ENCODE measurements at regions not wholly inside any gene's neighbourhood (a gene's known extent, or its start where the extent isn't known, plus 50 kb on each side); places are given as distances from the start of the nearest gene placed in this dataset.

- no peaks in the 10 kb centered on the region for H3K9me3 ChIP-seq (ENCODE audit: control insufficient read depth, low read length)
- H3K9me3 Mint-ChIP-seq, result no peaks in the 10 kb centered on the region
- peaks cover 2% of the 10 kb centered on the region for H3K4me1 Mint-ChIP-seq
- H3K36me3 ChIP-seq (ENCODE audit: control insufficient read depth, insufficient read depth, low read length), result no peaks in the 10 kb centered on the region
- no peak overlapping the region for H3K4me3 ChIP-seq (ENCODE audit: low read length)
- H3K27ac Mint-ChIP-seq, result no peak overlapping the region
- H3K9ac ChIP-seq (ENCODE audit: extremely low read depth, low read length, poor library complexity, severe bottlenecking), result no peak overlapping the region
- no peaks in the 10 kb centered on the region for H3K36me3 Mint-ChIP-seq (ENCODE audit: low read depth)
- WGBS, 2 experiments (ENCODE audit: insufficient coverage in 1 of 2, insufficient read length in 1 of 2), result no CpG with 5 or more reads among the region's 1 CpG
- no peak overlapping the region for H3K27ac ChIP-seq (ENCODE audit: low read depth, low read length)
- no peak for DNase-seq
- H3K4me1 ChIP-seq (ENCODE audit: control insufficient read depth, insufficient read depth, low read length), result peaks cover 5% of the 10 kb centered on the region
- no peaks in the 10 kb centered on the region for H3K27me3 ChIP-seq (ENCODE audit: control insufficient read depth, insufficient read depth, low read length, poor library complexity, severe bottlenecking)
- H3K27me3 Mint-ChIP-seq (ENCODE audit: insufficient read depth), result no peaks in the 10 kb centered on the region
- H3K4me3 Mint-ChIP-seq, result no peak overlapping the region
- no peak for TF ChIP-seq CTCF (conservative IDR thresholded peaks at IDR 0.05)
Observed at GRCh38 chr21:27108228-27108627, 141.3 kb upstream of the ADAMTS5 start.

- WGBS, 2 experiments (ENCODE audit: insufficient coverage in 1 of 2, insufficient read length in 1 of 2), result 77 to 97% methylated on average over 2 to 5 of the region's 5 CpGs
- no peaks in the 10 kb centered on the region for H3K36me3 ChIP-seq (ENCODE audit: control insufficient read depth, insufficient read depth, low read length)
- H3K9ac ChIP-seq (ENCODE audit: extremely low read depth, low read length, poor library complexity, severe bottlenecking), result no peak overlapping the region
- Mint-ChIP-seq H3K4me1 (peaks cover 2% of the 10 kb centered on the region), H3K36me3 (ENCODE audit: low read depth) (no peaks in the 10 kb centered on the region), H3K27ac (no peak overlapping the region), H3K9me3 (peaks cover 3% of the 10 kb centered on the region), H3K27me3 (ENCODE audit: insufficient read depth) (no peaks in the 10 kb centered on the region), H3K4me3 (no peak overlapping the region)
- H3K4me3 ChIP-seq (ENCODE audit: low read length), result no peak overlapping the region
- no peak for DNase-seq
- no peaks in the 10 kb centered on the region for H3K27me3 ChIP-seq (ENCODE audit: control insufficient read depth, insufficient read depth, low read length, poor library complexity, severe bottlenecking)
- no peaks in the 10 kb centered on the region for H3K9me3 ChIP-seq (ENCODE audit: control insufficient read depth, low read length)
- peaks cover 5% of the 10 kb centered on the region for H3K4me1 ChIP-seq (ENCODE audit: control insufficient read depth, insufficient read depth, low read length)
- H3K27ac ChIP-seq (ENCODE audit: low read depth, low read length), result no peak overlapping the region
- TF ChIP-seq CTCF (conservative IDR thresholded peaks at IDR 0.05), result no peak
Observed at GRCh38 chr21:27104846-27105431, 138.1 kb upstream of the ADAMTS5 start.

GRCh38 chr21:27103768-27104167, 136.9 kb upstream of the ADAMTS5 start:
- peaks cover 6% of the 10 kb centered on the region for H3K9me3 Mint-ChIP-seq

More at GRCh38 chr21:27103768-27104167, 136.9 kb upstream of the ADAMTS5 start:
- Mint-ChIP-seq H3K4me1 (peaks cover 2% of the 10 kb centered on the region), H3K27ac (no peak overlapping the region), H3K4me3 (no peak overlapping the region), H3K36me3 (ENCODE audit: low read depth) (no peaks in the 10 kb centered on the region), H3K27me3 (ENCODE audit: insufficient read depth) (no peaks in the 10 kb centered on the region)
- DNase-seq, result no peak
- H3K9ac ChIP-seq (ENCODE audit: extremely low read depth, low read length, poor library complexity, severe bottlenecking), result no peak overlapping the region
- H3K9me3 ChIP-seq (ENCODE audit: control insufficient read depth, low read length), result no peaks in the 10 kb centered on the region
- H3K27me3 ChIP-seq (ENCODE audit: control insufficient read depth, insufficient read depth, low read length, poor library complexity, severe bottlenecking), result no peaks in the 10 kb centered on the region
- TF ChIP-seq CTCF (conservative IDR thresholded peaks at IDR 0.05), result no peak
- no peak overlapping the region for H3K4me3 ChIP-seq (ENCODE audit: low read length)
- no peak overlapping the region for H3K27ac ChIP-seq (ENCODE audit: low read depth, low read length)
- peaks cover 5% of the 10 kb centered on the region for H3K4me1 ChIP-seq (ENCODE audit: control insufficient read depth, insufficient read depth, low read length)
- H3K36me3 ChIP-seq (ENCODE audit: control insufficient read depth, insufficient read depth, low read length), result no peaks in the 10 kb centered on the region

All from endodermal cell (in vitro differentiated cells).